ENCODE measurements at regions not wholly inside any gene's neighbourhood (a gene's known extent, or its start where the extent isn't known, plus 50 kb on each side); places are given as distances from the start of the nearest gene placed in this dataset.

DNA sequence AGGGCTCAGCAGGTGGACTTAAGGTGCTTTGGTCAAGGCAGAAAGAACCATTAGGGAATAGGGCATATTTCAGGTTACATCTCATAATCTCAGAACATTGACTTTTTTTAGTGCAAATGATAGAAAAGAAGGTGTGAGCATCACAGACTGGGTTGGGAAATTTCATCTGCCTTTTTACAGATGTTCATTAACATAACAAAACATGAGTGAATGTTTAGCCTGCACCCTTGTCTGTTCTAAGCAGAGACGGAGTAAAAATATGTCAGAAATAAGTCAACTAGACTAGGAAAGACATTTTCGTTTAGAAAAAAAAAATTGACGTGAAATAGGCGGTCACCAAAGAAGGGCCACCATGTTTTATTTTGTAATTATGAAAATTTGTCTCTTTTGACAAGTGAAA lies 127.5 kb upstream of the CDH13 start:
- DNase-seq (ENCODE audit: low read depth, low spot score), result no peak

DNA sequence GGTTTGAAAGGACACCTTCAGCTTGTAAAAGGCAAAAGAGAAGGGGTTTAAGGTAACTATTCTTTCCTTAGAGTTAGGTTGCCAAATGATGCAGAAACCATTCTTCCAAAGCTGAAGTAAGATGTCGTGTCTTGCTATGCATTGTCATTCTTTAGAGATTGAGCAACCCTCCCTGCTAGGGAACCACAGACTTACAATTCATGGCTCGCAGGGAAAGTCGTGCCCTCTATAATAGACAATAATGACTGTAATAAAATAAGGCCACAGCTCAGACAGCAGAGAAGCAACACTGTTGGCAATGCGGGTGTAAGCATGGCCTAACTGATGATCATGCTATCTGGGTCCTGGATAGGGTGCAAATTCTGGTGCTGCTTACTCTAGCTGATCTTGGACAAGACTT lies 129.6 kb upstream of the CDH13 start:
- DNase-seq (ENCODE audit: low read depth, low spot score), result no peak

DNA sequence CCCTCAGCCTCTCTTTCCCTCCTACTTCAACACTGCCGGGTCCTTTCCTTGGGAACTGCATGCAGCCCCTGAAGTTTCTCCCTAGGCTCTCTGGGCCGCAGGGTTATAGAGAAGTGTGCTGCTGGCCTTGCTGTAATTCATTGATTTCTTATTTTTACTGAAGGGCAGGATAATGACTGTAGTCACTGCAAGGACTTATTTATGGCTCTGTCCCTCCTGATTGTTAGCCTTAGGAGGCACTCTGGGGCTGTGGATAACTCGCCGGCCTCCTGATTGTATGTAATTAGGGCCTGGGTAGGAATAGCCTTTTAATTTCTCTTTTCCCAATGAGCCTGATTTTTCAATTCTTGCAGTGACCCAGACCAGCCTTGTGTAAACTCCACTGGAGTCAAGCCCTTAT lies 138.3 kb upstream of the CDH13 start:
- no peak for DNase-seq (ENCODE audit: low read depth, low spot score)

DNA sequence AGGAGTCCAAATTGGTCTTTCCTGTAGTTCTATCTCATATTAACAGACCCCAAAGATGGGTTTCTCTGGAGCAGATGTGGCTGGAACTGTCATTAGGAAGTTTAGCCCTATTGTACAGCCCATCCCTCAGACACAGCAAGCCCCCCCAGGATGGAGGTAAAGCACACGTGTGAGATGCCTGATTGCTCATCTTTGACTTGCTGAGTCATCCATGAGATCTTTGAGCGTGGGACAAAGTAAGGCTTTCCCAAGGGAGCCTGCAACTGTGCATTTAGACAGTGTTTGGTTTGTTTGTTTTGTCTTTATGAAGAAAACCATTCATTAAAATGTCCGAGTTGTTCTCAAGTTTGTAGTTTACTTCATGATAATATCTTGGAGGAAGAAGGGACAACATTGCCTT lies 145.3 kb upstream of the CDH13 start:
- no peak for DNase-seq (ENCODE audit: low read depth, low spot score)

- DNase-seq (ENCODE audit: low read depth, low spot score), result no peak
Observed at GRCh38 chr16:82476786-82477185, 150.0 kb upstream of the CDH13 start.

DNA sequence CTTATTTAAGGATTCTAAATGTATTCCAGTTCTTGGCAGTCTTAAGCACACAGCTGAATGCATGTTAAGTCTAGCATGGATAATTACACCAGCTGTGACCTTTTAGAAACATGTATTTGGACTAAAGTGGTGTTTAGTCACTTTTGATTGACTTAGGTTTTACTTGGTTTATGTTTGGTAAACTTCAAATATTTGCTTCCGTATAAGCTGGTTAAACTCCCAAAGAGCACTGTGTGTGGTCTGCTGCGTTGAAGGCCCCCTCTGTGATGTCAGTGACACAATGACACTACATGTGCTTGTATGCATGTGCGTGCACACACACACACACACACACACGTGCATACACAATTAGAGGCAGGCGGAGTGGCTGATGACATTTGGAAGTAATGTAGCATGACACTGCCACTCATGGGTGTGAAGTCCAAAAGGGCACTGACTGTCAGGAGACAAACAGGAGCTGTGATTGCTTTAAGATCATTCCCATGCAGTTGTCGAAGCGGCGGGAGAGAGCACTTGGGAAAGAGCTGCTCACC lies 156.1 kb upstream of the CDH13 start:
- no peak for DNase-seq (ENCODE audit: low read depth, low spot score)

- no peak for DNase-seq (ENCODE audit: low read depth, low spot score)
Observed at GRCh38 chr16:82470016-82470415, 156.8 kb upstream of the CDH13 start.

DNA sequence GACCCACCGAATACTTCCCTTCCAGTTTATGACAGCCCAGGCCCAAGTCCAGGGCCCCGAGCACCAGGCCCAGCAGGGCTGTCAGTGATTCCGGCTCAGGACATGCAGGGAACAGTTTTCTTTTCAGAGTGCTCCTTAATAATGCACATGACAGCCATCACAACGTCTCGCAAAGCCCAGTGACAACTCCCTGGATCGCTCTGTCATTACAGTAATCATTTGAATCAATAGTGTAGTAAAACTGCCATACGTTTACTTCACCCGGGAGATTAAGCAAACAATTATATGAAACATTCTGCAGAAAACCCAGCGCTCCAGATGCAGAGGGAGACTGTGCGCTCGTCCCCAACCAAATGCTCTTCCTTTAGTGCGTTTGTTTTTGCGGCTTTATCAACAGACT lies 162.6 kb upstream of the CDH13 start:
- DNase-seq (ENCODE audit: low read depth, low spot score), result no peak

DNA sequence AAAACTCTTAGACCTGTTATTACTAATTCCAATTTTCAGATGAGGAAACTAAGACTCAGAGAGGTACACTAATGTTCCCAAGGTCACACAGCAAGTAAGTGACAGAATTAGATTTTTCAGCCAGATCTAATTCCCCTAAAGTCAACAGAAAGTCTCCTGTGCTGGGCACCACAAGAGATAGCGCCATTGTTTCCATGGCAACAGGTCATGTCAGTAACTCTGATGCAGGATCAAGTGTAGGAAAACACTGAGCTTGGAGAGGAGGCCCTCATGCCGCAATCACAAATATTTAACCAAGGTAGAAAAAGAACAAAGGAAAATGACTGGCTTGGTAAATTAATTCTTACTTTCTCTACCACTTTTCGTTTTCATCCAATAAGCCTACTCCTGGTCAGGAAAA lies 166.0 kb upstream of the CDH13 start:
- DNase-seq (ENCODE audit: low read depth, low spot score), result no peak

DNA sequence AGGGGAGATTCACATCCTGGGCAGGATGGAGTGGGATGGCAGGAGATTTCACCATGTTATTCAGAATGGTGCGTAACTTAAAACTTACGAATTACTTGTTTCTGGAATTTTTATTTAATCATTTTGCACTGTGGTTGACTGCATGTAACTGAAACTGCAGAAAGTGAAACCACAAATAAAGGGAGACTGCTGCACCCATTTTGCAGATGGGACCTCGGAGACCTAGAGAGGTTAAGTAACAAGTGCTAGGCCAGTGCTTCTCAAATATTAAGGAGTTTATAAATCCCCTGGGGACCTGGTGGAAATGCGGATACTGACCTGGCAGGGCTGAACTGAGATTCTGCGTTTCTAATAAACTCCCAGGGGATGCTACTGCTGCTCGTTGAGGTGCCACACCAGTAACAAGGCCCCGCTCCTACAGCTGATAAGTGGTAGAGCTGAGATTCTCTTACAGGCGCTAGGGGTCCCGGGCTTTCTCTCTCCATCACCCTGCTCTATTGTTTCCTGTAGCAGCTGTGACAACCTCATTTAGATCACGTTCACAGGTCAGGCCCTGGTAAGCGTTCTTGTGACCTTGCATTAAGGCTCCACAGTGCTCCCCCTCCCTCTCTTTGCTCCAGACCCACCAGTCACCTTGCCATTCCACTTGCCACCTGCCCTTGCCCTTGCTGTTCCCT lies 167.1 kb upstream of the CDH13 start:
- no peak for DNase-seq (ENCODE audit: low read depth, low spot score)

GRCh38 chr16:82456683-82457082 lies 170.1 kb upstream of the CDH13 start:
- peak; percentile 75 for DNase-seq (ENCODE audit: low read depth, low spot score)

GRCh38 chr16:82454566-82454965 lies 172.2 kb upstream of the CDH13 start:
- no peak for DNase-seq (ENCODE audit: low read depth, low spot score)

GRCh38 chr16:82454152-82454551 lies 172.6 kb upstream of the CDH13 start:
- DNase-seq (ENCODE audit: low read depth, low spot score), result no peak

- DNase-seq (ENCODE audit: low read depth, low spot score), result no peak
Observed at GRCh38 chr16:82452004-82452756, 174.6 kb upstream of the CDH13 start.

- DNase-seq (ENCODE audit: low read depth, low spot score), result no peak
Observed at GRCh38 chr16:82451449-82451848, 175.3 kb upstream of the CDH13 start.

GRCh38 chr16:82440336-82440735 lies 186.4 kb upstream of the CDH13 start:
- DNase-seq (ENCODE audit: low read depth, low spot score), result peak; percentile 22

DNA sequence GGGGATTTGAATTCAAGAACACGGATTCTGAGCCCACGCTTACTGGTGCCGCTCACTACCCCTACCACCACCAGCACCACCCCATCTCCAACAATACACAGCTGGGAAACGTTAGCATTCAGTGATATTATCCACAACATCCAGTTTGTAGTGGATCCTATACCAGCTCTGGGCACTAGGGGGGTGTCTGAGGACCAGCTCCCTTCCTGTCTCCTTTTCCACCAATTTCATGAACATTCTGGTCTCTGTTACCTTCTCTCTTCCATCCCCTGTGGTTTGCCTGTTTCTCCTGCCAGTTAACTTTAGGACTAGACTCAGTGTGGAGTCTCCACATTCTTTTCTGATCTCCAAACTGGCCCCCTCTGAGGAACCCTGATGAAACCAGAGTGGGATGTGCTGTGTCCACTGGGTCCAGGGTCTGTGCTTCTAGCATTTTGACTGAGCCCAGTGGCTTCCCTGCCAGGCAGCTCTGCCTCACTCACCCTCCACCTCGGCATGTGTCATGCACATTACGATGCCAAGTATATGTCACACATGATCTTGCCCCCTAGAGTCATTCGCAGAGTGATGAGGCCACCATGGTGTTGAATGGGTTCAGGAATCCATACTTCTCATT lies 187.0 kb upstream of the CDH13 start:
- DNase-seq (ENCODE audit: low read depth, low spot score), result peak; percentile 24

DNA sequence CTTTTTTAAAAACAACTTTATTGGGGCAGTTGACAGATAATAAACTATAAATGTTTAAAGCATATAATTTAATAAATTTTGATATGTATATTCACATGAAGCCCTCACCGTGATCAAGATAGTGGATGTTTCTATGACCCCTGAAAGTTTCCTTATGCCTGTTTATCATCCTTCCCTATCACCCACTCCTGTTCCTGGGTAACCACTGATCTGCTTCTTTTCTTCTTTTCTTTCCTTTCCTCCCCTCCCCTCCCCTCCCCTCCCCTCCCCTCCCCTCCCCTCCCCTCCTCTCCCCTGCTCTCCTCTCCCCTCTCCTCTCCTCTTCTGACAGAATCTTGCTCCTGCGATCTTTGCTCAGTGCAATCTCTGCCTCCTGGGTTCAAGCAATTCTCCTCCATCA lies 193.7 kb upstream of the CDH13 start:
- DNase-seq (ENCODE audit: low read depth, low spot score), result no peak

DNA sequence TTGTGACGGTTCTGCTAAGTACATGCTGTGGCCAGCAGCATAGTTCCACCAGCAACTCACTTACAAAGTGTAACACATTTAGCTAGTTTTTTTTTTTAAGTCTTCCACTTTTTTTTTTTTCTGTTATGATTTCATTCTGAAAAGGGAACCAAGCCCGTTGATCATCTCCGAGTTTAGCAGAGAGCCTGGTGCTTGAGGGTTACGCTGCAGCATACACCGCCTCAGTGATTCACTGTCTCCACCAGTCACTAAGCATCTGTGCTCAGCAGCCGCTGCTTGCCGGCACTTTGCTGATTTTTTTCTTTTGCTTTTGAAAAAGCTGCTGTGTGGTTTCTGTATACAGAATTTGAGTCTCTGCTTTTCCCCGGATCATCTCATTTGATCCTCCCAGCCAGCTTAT lies 194.5 kb upstream of the CDH13 start:
- DNase-seq (ENCODE audit: low read depth, low spot score), result no peak

- DNase-seq (ENCODE audit: low read depth, low spot score), result no peak
Observed at GRCh38 chr16:82425661-82426060, 201.1 kb upstream of the CDH13 start.

DNA sequence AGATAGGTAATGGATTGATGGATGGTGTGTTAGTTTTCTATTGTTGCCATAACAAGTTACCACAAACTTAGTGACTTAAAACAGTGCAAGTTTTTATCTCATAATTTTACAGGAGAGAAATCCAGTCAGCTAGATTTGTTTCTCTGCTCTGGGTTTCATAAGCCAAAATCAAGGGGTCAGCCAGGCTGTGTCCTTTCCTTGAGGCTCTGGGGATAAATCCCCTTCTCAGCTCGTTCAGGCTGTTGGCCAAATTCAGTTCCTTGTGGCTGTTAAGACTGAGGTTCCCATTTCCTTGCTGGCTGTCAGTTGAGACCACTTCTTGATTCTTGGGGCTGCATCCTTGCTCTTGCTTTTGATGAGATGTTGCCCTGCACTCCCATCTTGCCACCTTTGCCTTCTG lies 204.9 kb upstream of the CDH13 start:
- DNase-seq (ENCODE audit: low read depth, low spot score), result no peak

DNA sequence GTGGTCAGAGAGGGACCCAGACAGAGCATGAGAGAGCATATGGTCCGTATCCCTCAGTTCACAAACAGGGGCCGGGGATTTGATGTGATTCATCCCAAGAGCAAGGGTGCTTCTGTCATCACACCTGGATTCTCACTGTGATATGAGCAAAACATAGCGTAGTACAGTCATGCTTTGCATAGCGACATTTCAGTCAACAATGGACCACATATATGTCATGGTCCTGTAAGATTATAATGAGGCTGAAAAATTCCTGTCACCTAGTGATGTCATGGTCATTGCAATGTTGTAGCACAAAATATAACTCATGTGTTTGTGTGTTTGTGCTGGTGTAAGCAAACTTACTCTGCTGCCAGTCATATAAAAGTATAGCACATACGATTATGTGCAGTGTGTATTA lies 207.4 kb upstream of the CDH13 start:
- no peak for DNase-seq (ENCODE audit: low read depth, low spot score)

DNA sequence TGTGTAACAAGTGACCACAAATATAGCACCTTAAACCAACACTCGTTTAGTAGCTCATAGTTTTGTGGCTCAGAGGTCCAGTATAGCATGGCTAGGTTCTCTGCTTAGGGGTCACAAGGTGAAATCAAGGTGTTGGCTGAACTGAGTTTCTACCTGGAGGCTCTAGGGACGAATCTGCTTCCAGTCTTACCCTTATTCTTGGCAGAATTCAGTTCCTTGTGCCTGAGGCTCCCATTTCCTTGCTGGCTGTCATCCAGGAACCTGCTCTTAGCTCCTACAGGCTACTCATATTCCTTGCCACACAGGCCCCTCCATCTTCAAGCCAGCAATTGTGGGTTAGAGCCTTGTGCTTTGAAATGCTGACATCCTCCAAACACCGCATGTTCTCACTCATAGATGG lies 212.3 kb upstream of the CDH13 start:
- no peak for DNase-seq (ENCODE audit: low read depth, low spot score)

All from ELF-1 (cell line).